Inflammatory macrophage (primary cell): ENCODE measurements at regions not wholly inside any gene's neighbourhood (a gene's known extent, or its start where the extent isn't known, plus 50 kb on each side); places are given as distances from the start of the nearest gene placed in this dataset.
"Not testable (repeated sequence)": the region's sequence is repeated elsewhere in the genome, so short reads cannot be mapped to it uniquely, and the experiment has no call there.

Experiments
- DNase-seq, 2 donors: peaks; one replicate each; pipeline ENCODE4 v3.0.0-alpha.2; 2020 to 2022

GRCh38 chr15:20345401-20345958 lies 196.1 kb downstream of the GOLGA6L6 start:
- DNase-seq = no peak

GRCh38 chr15:20344601-20345400 lies 196.8 kb downstream of the GOLGA6L6 start:
- DNase-seq = no peak

GRCh38 chr15:20343395-20344211 lies 198.0 kb downstream of the GOLGA6L6 start:
- not testable (repeated sequence) for DNase-seq

GRCh38 chr15:20342601-20343394 lies 198.8 kb downstream of the GOLGA6L6 start:
- not testable (repeated sequence) for DNase-seq

- DNase-seq = peak in 1 of 2 donors; percentile 29
Observed at GRCh38 chr15:20341901-20342600, 199.5 kb downstream of the GOLGA6L6 start.

- peak; percentile 18 to 34 for DNase-seq
Observed at GRCh38 chr15:20340931-20341661, 200.5 kb downstream of the GOLGA6L6 start.

- no peak for DNase-seq
Observed at GRCh38 chr15:20340331-20340811, 201.2 kb downstream of the GOLGA6L6 start.

DNA sequence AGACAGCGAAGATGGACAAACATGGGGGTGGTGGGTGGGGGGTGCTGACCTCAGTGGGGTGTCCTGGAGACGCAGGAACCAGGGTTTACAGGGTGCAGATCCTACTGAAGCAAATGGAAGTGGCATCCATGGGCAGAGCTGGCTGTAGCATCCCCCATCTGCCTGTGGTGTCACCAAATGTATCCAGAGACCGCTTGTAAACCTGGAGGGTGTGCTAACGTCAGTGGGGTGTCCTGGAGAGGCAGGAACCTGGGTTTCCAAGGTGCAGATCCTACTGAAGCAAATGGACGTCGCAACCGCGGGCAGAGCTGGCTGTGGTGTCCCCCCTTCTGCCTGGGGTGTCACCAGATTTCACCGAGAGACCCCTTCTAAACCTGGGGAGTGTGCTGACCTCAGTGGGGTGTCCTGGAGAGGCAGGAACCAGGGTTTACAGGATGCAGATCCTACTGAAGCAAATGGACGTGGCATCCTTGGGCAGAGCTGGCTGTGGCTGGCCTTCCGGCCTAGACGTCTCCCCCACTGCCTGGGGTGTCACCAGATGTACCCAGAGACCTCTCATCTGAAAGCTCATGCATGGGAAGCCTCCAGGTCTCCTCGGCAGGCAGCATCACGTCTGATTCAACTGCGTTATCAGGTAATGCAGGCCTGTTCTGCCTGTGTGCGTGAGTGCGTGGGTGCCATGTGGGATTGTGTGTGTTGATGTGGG lies 202.4 kb downstream of the GOLGA6L6 start:
- DNase-seq = not testable (repeated sequence)

DNA sequence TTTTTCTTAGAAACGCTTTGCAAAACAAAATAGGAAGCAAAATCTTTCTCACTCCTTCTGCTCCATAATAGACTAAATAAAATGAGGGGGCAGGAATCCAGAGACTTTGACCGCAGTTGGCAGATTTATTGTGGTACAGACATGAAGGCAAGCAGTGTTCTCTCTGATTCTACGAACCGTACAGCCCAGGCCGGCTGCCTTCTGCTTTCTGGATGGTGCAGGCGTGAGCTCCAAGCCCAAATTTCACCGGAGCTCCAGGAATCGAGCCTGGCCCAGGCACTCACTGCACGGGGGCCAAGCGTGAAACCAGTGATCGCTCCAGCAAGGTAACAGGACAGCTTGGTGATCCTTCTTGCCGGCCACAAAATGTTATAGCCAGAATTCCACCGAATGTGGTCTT lies 202.9 kb downstream of the GOLGA6L6 start:
- DNase-seq = not testable (repeated sequence)

DNA sequence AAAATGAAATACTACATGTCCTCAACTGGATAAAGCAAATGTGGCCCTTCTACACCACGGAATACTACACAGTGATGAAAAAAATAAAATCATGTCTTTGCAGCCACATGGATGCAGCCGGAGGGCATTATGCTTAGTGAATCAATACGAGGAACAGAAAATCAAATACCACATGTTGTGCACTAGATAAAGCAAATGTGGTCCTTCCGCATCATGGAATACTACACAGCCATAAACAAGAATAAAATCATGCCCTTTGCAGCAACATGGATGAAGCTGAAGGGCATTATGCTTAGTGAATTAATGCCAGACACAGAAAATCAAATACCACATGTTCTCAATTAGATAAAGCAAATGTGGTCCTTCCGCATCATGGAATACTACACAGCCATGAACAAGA lies 204.4 kb downstream of the GOLGA6L6 start:
- DNase-seq = not testable (repeated sequence)

GRCh38 chr15:20334451-20334850 lies 207.1 kb downstream of the GOLGA6L6 start:
- not testable (repeated sequence) for DNase-seq

DNA sequence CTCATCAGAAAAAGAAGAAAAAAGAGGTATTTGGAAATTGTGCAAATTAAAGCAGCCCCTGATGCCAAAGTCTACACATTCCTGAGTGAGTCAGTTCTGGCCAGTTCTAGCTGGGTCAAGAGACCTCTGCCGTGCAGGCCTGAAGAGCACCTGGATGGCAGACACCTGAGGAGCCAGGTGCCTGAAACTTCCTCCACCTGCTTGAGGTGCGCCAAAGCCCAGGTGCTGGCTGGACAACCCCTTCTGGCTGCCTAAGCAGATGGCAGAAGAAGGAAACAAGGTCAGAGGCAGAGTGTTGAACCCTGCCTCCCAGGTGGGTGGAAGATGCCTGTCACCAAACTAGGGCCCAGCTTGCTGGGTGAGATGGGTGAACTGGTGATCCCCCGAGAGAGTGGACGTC lies 215.8 kb downstream of the GOLGA6L6 start:
- DNase-seq = not testable (repeated sequence)

DNA sequence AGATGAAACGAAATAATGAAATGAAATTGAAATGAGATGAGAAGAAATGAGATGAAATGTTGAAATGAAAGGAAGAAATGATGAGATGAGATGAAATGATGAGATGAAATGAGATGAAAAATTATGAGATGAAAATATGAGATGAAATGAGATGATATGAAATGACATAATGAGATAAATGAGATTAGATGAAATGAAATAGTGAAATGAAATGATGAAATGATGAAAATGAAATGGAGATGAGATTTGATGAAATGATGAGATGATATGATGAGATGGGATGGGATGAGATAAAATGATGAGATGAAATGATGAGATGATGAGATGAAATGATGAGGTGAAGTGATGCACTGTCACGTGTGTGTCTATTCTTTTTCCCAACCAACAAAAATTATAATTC lies 224.5 kb downstream of the GOLGA6L6 start:
- not testable (repeated sequence) for DNase-seq

DNA sequence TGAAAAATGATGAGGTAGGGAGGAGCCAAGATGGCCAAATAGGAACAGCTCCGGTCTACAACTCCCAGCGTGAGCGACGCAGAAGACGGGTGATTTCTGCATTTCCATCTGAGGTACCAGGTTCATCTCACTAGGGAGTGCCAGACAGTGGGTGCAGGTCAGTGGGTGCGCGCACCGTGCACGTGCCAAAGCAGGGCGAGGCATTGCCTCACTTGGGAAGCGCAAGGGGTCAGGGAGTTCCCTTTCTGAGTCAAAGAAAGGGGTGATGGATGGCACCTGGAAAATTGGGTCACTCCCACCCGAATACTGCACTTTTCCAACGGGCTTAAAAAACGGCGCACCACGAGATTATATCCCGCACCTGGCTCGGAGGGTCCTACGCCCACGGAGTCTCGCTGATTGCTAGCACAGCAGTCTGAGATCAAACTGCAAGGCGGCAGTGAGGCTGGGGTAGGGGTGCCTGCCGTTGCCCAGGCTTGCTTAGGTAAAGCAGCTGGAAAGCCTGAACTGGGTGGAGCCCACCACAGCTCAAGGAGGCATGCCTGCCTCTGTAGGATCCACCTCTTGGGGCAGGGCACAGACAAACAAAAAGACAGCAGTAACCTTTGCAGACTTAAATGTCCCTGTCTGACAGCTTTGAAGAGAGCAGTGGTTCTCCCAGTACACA lies 230.5 kb downstream of the GOLGA6L6 start:
- DNase-seq = not testable (repeated sequence)

- DNase-seq = no peak
Observed at GRCh38 chr15:20310603-20311002, 231.0 kb downstream of the GOLGA6L6 start.

GRCh38 chr15:20309966-20310365 lies 231.6 kb downstream of the GOLGA6L6 start:
- DNase-seq = not testable (repeated sequence)

- DNase-seq = not testable (repeated sequence)
Observed at GRCh38 chr15:20309395-20309794, 232.2 kb downstream of the GOLGA6L6 start.

- not testable (repeated sequence) for DNase-seq
Observed at GRCh38 chr15:20308027-20308690, 233.4 kb downstream of the GOLGA6L6 start.

- DNase-seq = not testable (repeated sequence)
Observed at GRCh38 chr15:20307137-20307536, 234.5 kb downstream of the GOLGA6L6 start.
